ENCODE measurements at regions not wholly inside any gene's neighbourhood (a gene's known extent, or its start where the extent isn't known, plus 50 kb on each side); places are given as distances from the start of the nearest gene placed in this dataset.
"Not testable (repeated sequence)": the region's sequence is repeated elsewhere in the genome, so short reads cannot be mapped to it uniquely, and the experiment has no call there.

GRCh38 chr14:106317593-106317992 is 791.2 kb downstream of the TMEM121 start:
- Histone ChIP-seq H3K27me3 (ENCODE audit: insufficient read depth in 3 of 3, low read length in 2 of 3) (no peaks in the 10 kb centered on the region), H3K4me3 (no peak overlapping the region), H3K27ac (no peak overlapping the region), H3K36me3 (ENCODE audit: insufficient read depth in 1 of 2, low read depth in 1 of 2) (no peaks in the 10 kb centered on the region), H3K4me1 (no peaks in the 10 kb centered on the region), H3K9me3 (no peaks in the 10 kb centered on the region)
- WGBS, 3 donors: 43 to 48% (median 45%) methylated on average over 5 of the region's 5 CpGs
- ATAC-seq (no peak), DNase-seq (no peak)
- no peak for TF ChIP-seq CTCF (IDR thresholded peaks at IDR 0.05)
- intact Hi-C loops (cut with DNase I): no loop called here

- Histone ChIP-seq H3K9me3 (no peaks in the 10 kb centered on the region), H3K4me1 (no peaks in the 10 kb centered on the region), H3K27ac (no peak overlapping the region), H3K27me3 (ENCODE audit: insufficient read depth in 3 of 3, low read length in 2 of 3) (no peaks in the 10 kb centered on the region), H3K36me3 (ENCODE audit: insufficient read depth in 1 of 2, low read depth in 1 of 2) (no peaks in the 10 kb centered on the region), H3K4me3 (no peak overlapping the region)
- WGBS, 3 donors: 33 to 50% (median 37%) methylated on average over 3 of the region's 3 CpGs
- DNase-seq (no peak), ATAC-seq (no peak)
- intact Hi-C loops (cut with DNase I): no loop called here
- no peak for TF ChIP-seq CTCF (IDR thresholded peaks at IDR 0.05)
These were observed 792.3 kb downstream of the TMEM121 start for GRCh38 chr14:106318700-106319099.

GRCh38 chr14:106323970-106324369 is 797.6 kb downstream of the TMEM121 start:
- H3K4me1 ChIP-seq; H3K27ac ChIP-seq; H3K36me3 ChIP-seq (ENCODE audit: insufficient read depth in 1 of 2, low read depth in 1 of 2); ATAC-seq; H3K27me3 ChIP-seq (ENCODE audit: insufficient read depth in 3 of 3, low read length in 2 of 3); intact Hi-C loops (cut with DNase I); H3K9me3 ChIP-seq; DNase-seq; H3K4me3 ChIP-seq: not testable (repeated sequence)
- 72 to 81% (median 73%) methylated on average over 13 to 17 of the region's 17 CpGs for WGBS, 3 donors

GRCh38 chr14:106327234-106327633 is 800.9 kb downstream of the TMEM121 start:
- WGBS, 3 donors: 53 to 63% (median 59%) methylated on average over 3 of the region's 3 CpGs
- H3K36me3 ChIP-seq (ENCODE audit: insufficient read depth in 1 of 2, low read depth in 1 of 2): no peaks in the 10 kb centered on the region
- H3K27me3 ChIP-seq (ENCODE audit: insufficient read depth in 3 of 3, low read length in 2 of 3): no peaks in the 10 kb centered on the region
- intact Hi-C loops (cut with DNase I): no loop called here
- TF ChIP-seq CTCF (IDR thresholded peaks at IDR 0.05): no peak
- no peak overlapping the region for H3K27ac ChIP-seq
- ATAC-seq (no peak), DNase-seq (no peak)
- no peaks in the 10 kb centered on the region for H3K4me1 ChIP-seq
- no peak overlapping the region for H3K4me3 ChIP-seq
- no peaks in the 10 kb centered on the region for H3K9me3 ChIP-seq

GRCh38 chr14:106327702-106328353 is 801.4 kb downstream of the TMEM121 start:
- ATAC-seq; H3K9me3 ChIP-seq; H3K4me1 ChIP-seq; H3K36me3 ChIP-seq (ENCODE audit: insufficient read depth in 1 of 2, low read depth in 1 of 2); H3K27ac ChIP-seq; intact Hi-C loops (cut with DNase I); H3K4me3 ChIP-seq; H3K27me3 ChIP-seq (ENCODE audit: insufficient read depth in 3 of 3, low read length in 2 of 3); DNase-seq: not testable (repeated sequence)
- WGBS, 3 donors: 47 to 71% (median 65%) methylated on average over 4 of the region's 4 CpGs

- H3K27me3 ChIP-seq (ENCODE audit: insufficient read depth in 3 of 3, low read length in 2 of 3); H3K4me3 ChIP-seq; ATAC-seq; intact Hi-C loops (cut with DNase I); DNase-seq; H3K4me1 ChIP-seq; H3K27ac ChIP-seq; H3K9me3 ChIP-seq; H3K36me3 ChIP-seq (ENCODE audit: insufficient read depth in 1 of 2, low read depth in 1 of 2): not testable (repeated sequence)
- WGBS, 3 donors: 41 to 49% (median 49%) methylated on average over 4 of the region's 4 CpGs
These were observed 802.9 kb downstream of the TMEM121 start for GRCh38 chr14:106329243-106329642.

- not testable (repeated sequence) for ATAC-seq; H3K4me1 ChIP-seq; H3K27ac ChIP-seq; DNase-seq; H3K27me3 ChIP-seq (ENCODE audit: insufficient read depth in 3 of 3, low read length in 2 of 3); H3K9me3 ChIP-seq; H3K36me3 ChIP-seq (ENCODE audit: insufficient read depth in 1 of 2, low read depth in 1 of 2); H3K4me3 ChIP-seq
- 48 to 54% (median 49%) methylated on average over 4 to 5 of the region's 8 CpGs for WGBS, 3 donors
- intact Hi-C loops (cut with DNase I): loop anchor here in 1 of 2 donors (2.0 kb wide), 1 partner anchor 21 kb away; no protein-coding TSS in a partner anchor
These were observed 803.8 kb downstream of the TMEM121 start for GRCh38 chr14:106329987-106330774.

GRCh38 chr14:106334428-106335109 is 808.2 kb downstream of the TMEM121 start:
- intact Hi-C loops (cut with DNase I); DNase-seq: not testable (repeated sequence)

More at GRCh38 chr14:106334428-106335109, 808.2 kb downstream of the TMEM121 start:
- H3K36me3 ChIP-seq (ENCODE audit: insufficient read depth in 1 of 2, low read depth in 1 of 2); H3K27ac ChIP-seq; H3K4me3 ChIP-seq; H3K9me3 ChIP-seq; H3K4me1 ChIP-seq; H3K27me3 ChIP-seq (ENCODE audit: insufficient read depth in 3 of 3, low read length in 2 of 3); ATAC-seq: not testable (repeated sequence)
- WGBS, 3 donors: 38 to 50% (median 42%) methylated on average over 12 to 16 of the region's 16 CpGs
